Peyer's patch (tissue), 4 donors: ENCODE measurements at regions not wholly inside any gene's neighbourhood (a gene's known extent, or its start where the extent isn't known, plus 50 kb on each side); places are given as distances from the start of the nearest gene placed in this dataset.

Experiments
- DNase-seq, 3 donors: peaks; one replicate each; pipeline ENCODE4 v3.0.0-alpha.2; 2017 to 2019
- H3K27ac ChIP-seq, 4 donors: fragments of 200-600 bp; sonication (generic); one replicate each; pipeline ENCODE4 v1.5.1; 2016 to 2019
- H3K27me3 ChIP-seq, 2 donors: fragments of 200-600 bp; sonication (generic); one replicate each; pipeline ENCODE4 v1.5.1; 2019
- H3K36me3 ChIP-seq, 3 donors: fragments of 200-600 bp; sonication (generic); one replicate each; pipeline ENCODE4 v1.5.1; 2016 to 2019
- H3K4me1 ChIP-seq, 4 donors: fragments of 200-600 bp; sonication (generic); one replicate each; pipeline ENCODE4 v1.5.1; 2016 to 2019
- H3K4me3 ChIP-seq, 4 donors: fragments of 200-600 bp; sonication (generic); 1 replicate in 3 of 4; 2 replicates in 1 of 4; pipeline ENCODE4 v1.5.1; 2016 to 2019; ENCODE audit warnings: mild to moderate bottlenecking in 1 of 4
- H3K9me3 ChIP-seq, 4 donors: fragments of 200-600 bp; sonication (generic); one replicate each; pipeline ENCODE4 v1.5.1; 2016 to 2019; ENCODE audit warnings: mild to moderate bottlenecking in 1 of 4
- POLR2A ChIP-seq, 2 donors: fragments of 450-650 bp; IDR thresholded peaks; one replicate each; pipeline ENCODE4 v1.5.1; 2017; ENCODE audit warnings: antibody characterized with exemption in 2 of 2, mild to moderate bottlenecking in 2 of 2, moderate library complexity in 2 of 2
- TF ChIP-seq, protein P1 (sequence below), 6 experiments: fragments of 450-650 bp in 4 of 6; fragments of 200-600 bp in 2 of 6; sonication (generic) in 1 of 6; IDR thresholded peaks; one replicate each; pipeline ENCODE4 v1.5.1; 2017 to 2019; ENCODE audit warnings: antibody characterized with exemption in 6 of 6, mild to moderate bottlenecking in 3 of 6, moderate library complexity in 1 of 6

DNA sequence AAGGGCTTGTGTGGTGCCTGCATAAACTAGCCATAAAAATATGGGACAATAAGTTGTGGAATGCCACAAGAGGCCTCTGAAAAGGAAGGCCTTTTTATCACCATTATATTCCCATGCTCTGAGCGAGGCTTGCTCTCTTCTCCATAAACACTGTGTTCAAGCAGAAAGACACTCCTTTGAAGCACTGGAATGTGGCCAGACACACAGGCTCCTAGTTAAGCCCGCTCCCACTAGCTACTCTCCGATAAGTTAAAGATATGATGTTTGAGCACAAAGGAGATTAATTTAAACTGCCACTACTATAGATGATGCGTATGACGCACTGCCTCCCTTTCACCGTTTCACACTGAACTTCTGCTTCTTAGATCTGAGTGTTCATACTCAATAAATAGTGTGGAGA, 188.7 kb upstream of the TWIST2 start:
- Histone ChIP-seq H3K36me3 (no peaks in the 10 kb centered on the region), H3K27me3 (no peaks in the 10 kb centered on the region), H3K4me1 (no peaks in the 10 kb centered on the region), H3K4me3 (no peak overlapping the region), H3K9me3 (peaks cover 0 to 5% (median 0%) of the 10 kb centered on the region in 4 donors), H3K27ac (no peak overlapping the region)
- DNase-seq: no peak
- TF ChIP-seq POLR2A (IDR thresholded peaks at IDR 0.05): no peak
- TF ChIP-seq, protein P1, sequence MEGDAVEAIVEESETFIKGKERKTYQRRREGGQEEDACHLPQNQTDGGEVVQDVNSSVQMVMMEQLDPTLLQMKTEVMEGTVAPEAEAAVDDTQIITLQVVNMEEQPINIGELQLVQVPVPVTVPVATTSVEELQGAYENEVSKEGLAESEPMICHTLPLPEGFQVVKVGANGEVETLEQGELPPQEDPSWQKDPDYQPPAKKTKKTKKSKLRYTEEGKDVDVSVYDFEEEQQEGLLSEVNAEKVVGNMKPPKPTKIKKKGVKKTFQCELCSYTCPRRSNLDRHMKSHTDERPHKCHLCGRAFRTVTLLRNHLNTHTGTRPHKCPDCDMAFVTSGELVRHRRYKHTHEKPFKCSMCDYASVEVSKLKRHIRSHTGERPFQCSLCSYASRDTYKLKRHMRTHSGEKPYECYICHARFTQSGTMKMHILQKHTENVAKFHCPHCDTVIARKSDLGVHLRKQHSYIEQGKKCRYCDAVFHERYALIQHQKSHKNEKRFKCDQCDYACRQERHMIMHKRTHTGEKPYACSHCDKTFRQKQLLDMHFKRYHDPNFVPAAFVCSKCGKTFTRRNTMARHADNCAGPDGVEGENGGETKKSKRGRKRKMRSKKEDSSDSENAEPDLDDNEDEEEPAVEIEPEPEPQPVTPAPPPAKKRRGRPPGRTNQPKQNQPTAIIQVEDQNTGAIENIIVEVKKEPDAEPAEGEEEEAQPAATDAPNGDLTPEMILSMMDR (IDR thresholded peaks at IDR 0.05): no peak

GRCh38 chr2:238663586-238663985, 184.3 kb upstream of the TWIST2 start:
- TF ChIP-seq POLR2A (IDR thresholded peaks at IDR 0.05): no peak
- TF ChIP-seq, protein P1 (IDR thresholded peaks at IDR 0.05): no peak
- Histone ChIP-seq H3K36me3 (no peaks in the 10 kb centered on the region), H3K27me3 (no peaks in the 10 kb centered on the region), H3K9me3 (peaks cover 0 to 5% (median 0%) of the 10 kb centered on the region in 4 donors), H3K27ac (no peak overlapping the region), H3K4me3 (no peak overlapping the region), H3K4me1 (no peaks in the 10 kb centered on the region)
- DNase-seq: no peak

DNA sequence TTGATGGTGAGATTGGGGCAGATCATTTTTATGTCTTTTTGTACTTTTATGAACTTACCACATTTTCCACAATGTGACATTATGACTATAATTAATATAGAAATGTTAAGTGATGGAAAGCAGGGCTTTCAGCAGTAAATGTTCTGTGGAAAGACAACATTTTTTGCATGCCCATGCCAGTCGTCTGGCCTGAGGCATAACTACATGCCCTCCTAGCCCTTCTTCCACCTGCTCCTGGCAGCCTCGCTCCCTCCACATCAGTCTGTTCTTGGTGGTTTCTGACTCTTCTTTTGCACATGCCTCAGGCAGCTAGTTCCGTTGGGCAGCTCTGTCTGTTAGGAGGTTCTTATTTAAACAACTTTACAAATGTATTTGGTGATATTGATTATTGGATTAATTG, 182.0 kb upstream of the TWIST2 start:
- peaks cover 0 to 5% (median 0%) of the 10 kb centered on the region in 4 donors for H3K9me3 ChIP-seq
- no peaks in the 10 kb centered on the region for H3K4me1 ChIP-seq
- H3K27me3 ChIP-seq: no peaks in the 10 kb centered on the region
- no peak overlapping the region for H3K4me3 ChIP-seq
- DNase-seq: no peak
- H3K36me3 ChIP-seq: no peaks in the 10 kb centered on the region
- no peak for TF ChIP-seq POLR2A (IDR thresholded peaks at IDR 0.05)
- TF ChIP-seq, protein P1 (IDR thresholded peaks at IDR 0.05): no peak
- H3K27ac ChIP-seq: no peak overlapping the region

DNA sequence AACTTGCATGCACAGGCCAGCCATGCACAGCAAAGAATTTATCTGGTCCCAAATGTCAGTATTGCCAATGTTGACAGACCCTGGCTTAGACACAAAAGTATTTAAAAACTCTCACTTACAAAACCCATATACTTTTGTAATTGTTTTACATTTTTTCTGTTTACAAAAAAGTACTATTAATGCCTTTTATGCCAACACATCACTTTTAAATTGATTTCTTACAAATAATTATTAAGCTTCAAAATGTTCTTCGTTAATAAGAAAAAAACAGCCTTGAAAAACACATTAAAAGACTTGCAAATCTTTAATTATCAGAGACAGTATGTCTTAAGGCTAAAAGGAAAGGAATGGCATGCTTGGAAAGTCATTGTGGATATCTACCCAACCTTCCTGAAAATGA, 181.3 kb upstream of the TWIST2 start:
- no peak overlapping the region for H3K27ac ChIP-seq
- no peak overlapping the region for H3K4me3 ChIP-seq
- no peaks in the 10 kb centered on the region for H3K4me1 ChIP-seq
- no peak for DNase-seq
- H3K27me3 ChIP-seq: no peaks in the 10 kb centered on the region
- no peaks in the 10 kb centered on the region for H3K36me3 ChIP-seq
- peaks cover 0 to 2% (median 0%) of the 10 kb centered on the region in 4 donors for H3K9me3 ChIP-seq
- TF ChIP-seq POLR2A (IDR thresholded peaks at IDR 0.05): no peak
- TF ChIP-seq, protein P1 (IDR thresholded peaks at IDR 0.05): no peak

DNA sequence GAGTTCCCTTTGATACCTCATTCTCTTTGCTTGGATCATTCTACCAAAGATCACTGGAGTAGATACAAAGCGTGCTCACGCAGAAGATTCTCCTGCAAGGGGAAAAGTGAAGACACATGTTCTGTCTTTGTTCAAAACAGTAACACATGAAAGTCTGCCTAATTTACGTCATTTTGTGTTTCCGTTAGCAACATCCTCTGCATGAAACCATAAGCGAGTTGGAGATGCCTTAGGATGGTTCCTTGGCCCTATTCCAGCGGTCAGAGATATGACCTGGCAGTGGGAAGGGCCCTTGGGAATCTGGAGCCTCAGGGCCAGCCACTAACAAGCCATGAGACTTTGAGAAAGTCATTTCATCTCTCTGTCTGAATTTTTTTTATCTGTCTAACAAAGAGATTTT, 180.9 kb upstream of the TWIST2 start:
- Histone ChIP-seq H3K36me3 (no peaks in the 10 kb centered on the region), H3K27me3 (no peaks in the 10 kb centered on the region), H3K27ac (no peak overlapping the region), H3K4me1 (no peaks in the 10 kb centered on the region), H3K4me3 (no peak overlapping the region), H3K9me3 (no peaks in the 10 kb centered on the region)
- no peak for TF ChIP-seq POLR2A (IDR thresholded peaks at IDR 0.05)
- TF ChIP-seq, protein P1 (IDR thresholded peaks at IDR 0.05): no peak
- no peak for DNase-seq

DNA sequence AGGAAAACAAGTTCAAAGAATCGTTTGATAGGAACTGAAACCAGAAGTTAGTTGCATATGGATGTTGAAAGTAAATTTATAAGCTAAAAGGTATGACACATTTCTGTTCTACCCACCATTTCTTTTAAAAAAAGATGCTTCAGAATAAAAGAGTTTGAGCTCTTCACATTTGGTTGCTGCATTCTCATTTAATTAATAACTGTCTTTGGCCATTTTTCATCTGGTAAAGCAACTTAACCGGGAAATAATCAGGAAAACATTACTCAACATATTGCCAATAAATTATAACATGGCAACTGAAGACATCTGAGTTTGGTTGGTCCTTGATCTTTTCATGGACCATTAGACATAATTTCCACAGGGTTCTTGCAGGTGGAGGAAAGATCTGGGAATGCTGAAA, 180.2 kb upstream of the TWIST2 start:
- Histone ChIP-seq H3K27ac (no peak overlapping the region), H3K4me3 (no peak overlapping the region), H3K4me1 (no peaks in the 10 kb centered on the region), H3K27me3 (no peaks in the 10 kb centered on the region), H3K9me3 (no peaks in the 10 kb centered on the region), H3K36me3 (no peaks in the 10 kb centered on the region)
- no peak for DNase-seq
- TF ChIP-seq, protein P1 (IDR thresholded peaks at IDR 0.05): no peak
- no peak for TF ChIP-seq POLR2A (IDR thresholded peaks at IDR 0.05)
